OCI-LY7 (cell line): ENCODE measurements at regions not wholly inside any gene's neighbourhood (a gene's known extent, or its start where the extent isn't known, plus 50 kb on each side); places are given as distances from the start of the nearest gene placed in this dataset.

Source experiments
- BruUV-seq: library from RNA; stranded (reverse); fragments of 400-500 nt; replicated peaks from 2 replicates; lab custom pipeline; 2021; lab: Mats Ljungman, UMichigan
- CTCF ChIA-PET: fragments of 300-600 bp; sonication (Branson Sonifier 250); formaldehyde crosslinking; loops from one replicate; lab custom pipeline; 2022; ENCODE audit warnings: antibody characterized with exemption; ENCODE audit not compliant: unreplicated experiment; lab: Charles Lee
- POLR2A ChIA-PET: fragments of 300-600 bp; sonication (Branson Sonifier 250); formaldehyde crosslinking; loops from one replicate; lab custom pipeline; 2022; ENCODE audit warnings: antibody characterized with exemption; lab: Charles Lee
- DNase-seq: peaks from one replicate; pipeline ENCODE4 v3.0.0-alpha.2; 2015; ENCODE audit warnings: low spot score
- H2AFZ ChIP-seq: fragments of 200-600 bp; sonication (generic), shearing (Covaris generic); 2 replicates; pipeline ENCODE4 v1.6.1; 2014; ENCODE audit warnings: mild to moderate bottlenecking, antibody characterized with exemption, low read length, moderate library complexity
- H3K27ac ChIP-seq: fragments of 200-600 bp; sonication (generic); 2 replicates; pipeline ENCODE4 v1.5.1; 2014; ENCODE audit warnings: mixed run types, low read depth, mild to moderate bottlenecking, moderate library complexity, low read length, inconsistent platforms; ENCODE audit not compliant: poor library complexity, severe bottlenecking
- H3K36me3 ChIP-seq: fragments of 200-600 bp; sonication (generic); 2 replicates; pipeline ENCODE4 v1.6.1; 2014; ENCODE audit warnings: mild to moderate bottlenecking, antibody characterized with exemption, low read length, moderate library complexity, mixed read lengths; ENCODE audit not compliant: insufficient read depth
- H3K4me1 ChIP-seq: fragments of 200-600 bp; sonication (generic); 2 replicates; pipeline ENCODE4 v1.5.1; 2014; ENCODE audit warnings: mild to moderate bottlenecking, low read length; ENCODE audit not compliant: insufficient read depth, poor library complexity, severe bottlenecking
- H3K4me2 ChIP-seq: fragments of 200-600 bp; sonication (generic); 2 replicates; pipeline ENCODE4 v1.6.1; 2014; ENCODE audit warnings: mild to moderate bottlenecking, low read length
- H3K4me3 ChIP-seq: fragments of 200-600 bp; sonication (generic); 2 replicates; pipeline ENCODE4 v1.5.1; 2014; ENCODE audit warnings: mild to moderate bottlenecking, low read depth, low read length; ENCODE audit not compliant: poor library complexity, severe bottlenecking
- H3K79me2 ChIP-seq: fragments of 200-600 bp; sonication (generic); 2 replicates; pipeline ENCODE4 v1.6.1; 2016; ENCODE audit warnings: low read depth, mild to moderate bottlenecking, low read length, moderate library complexity, mixed read lengths; ENCODE audit not compliant: insufficient read depth
- H3K9me2 ChIP-seq: fragments of 200-600 bp; sonication (generic); 2 replicates; pipeline ENCODE4 v1.6.1; 2016; ENCODE audit warnings: mild to moderate bottlenecking, low read length, mixed read lengths; ENCODE audit not compliant: insufficient read depth
- H3K9me3 ChIP-seq: fragments of 200-600 bp; sonication (generic); 2 replicates; pipeline ENCODE4 v1.6.1; 2014; ENCODE audit warnings: mild to moderate bottlenecking, mixed run types, low read length, mixed read lengths
- H4K20me1 ChIP-seq: fragments of 200-600 bp; sonication (generic); 2 replicates; pipeline ENCODE4 v1.6.1; 2014; ENCODE audit warnings: mild to moderate bottlenecking, antibody characterized with exemption, low read length, moderate library complexity, mixed read lengths; ENCODE audit not compliant: insufficient read depth
- CTCF ChIP-seq: fragments of 200-600 bp; sonication (generic); conservative IDR thresholded peaks from 2 replicates; pipeline ENCODE4 v1.5.1; 2014; ENCODE audit warnings: mild to moderate bottlenecking, antibody characterized with exemption, low read length, moderate library complexity, mixed read lengths
- EZH2phosphoT487 ChIP-seq: fragments of 200-600 bp; sonication (generic); IDR thresholded peaks from 2 replicates; pipeline ENCODE4 v1.6.1; 2018; ENCODE audit warnings: low read depth, borderline replicate concordance, mild to moderate bottlenecking, mixed run types, antibody characterized with exemption, low read length, moderate library complexity, mixed read lengths
- intact Hi-C: fragments of 100-400 bp; cut with micrococcal nuclease; formaldehyde crosslinking; loops from one replicate; pipeline ENCODE4 v1.10.0; 2022; ENCODE audit not compliant: unreplicated experiment

GRCh38 chr2:205914213-205915129 is 171.5 kb downstream of the INO80D start:
- CTCF ChIA-PET, result no interaction called here
- no peak for TF ChIP-seq EZH2phosphoT487
- no peak for TF ChIP-seq CTCF

GRCh38 chr2:205913668-205914067 is 172.3 kb downstream of the INO80D start:
- Histone ChIP-seq H3K4me1 (no peaks in the 10 kb centered on the region), H3K4me3 (no peak overlapping the region), H3K27ac (no peak overlapping the region), H3K4me2 (no peak overlapping the region), H3K79me2 (no peaks in the 10 kb centered on the region), H4K20me1 (no peaks in the 10 kb centered on the region), H2AFZ (no peak overlapping the region), H3K36me3 (no peaks in the 10 kb centered on the region), H3K9me2 (no peaks in the 10 kb centered on the region; the same call in 1 of the 2 replicates), H3K9me3 (no peaks in the 10 kb centered on the region)
- intact Hi-C loops, result no loop called here
- CTCF ChIA-PET, result no interaction called here
- POLR2A ChIA-PET, result no interaction called here
- TF ChIP-seq CTCF (no peak), EZH2phosphoT487 (no peak)
- BruUV-seq, result no TSS peak
- DNase-seq, result no peak

More at GRCh38 chr2:205914213-205915129, 171.5 kb downstream of the INO80D start:
- no peaks in the 10 kb centered on the region for H3K9me3 ChIP-seq
- H3K4me1 ChIP-seq, result no peaks in the 10 kb centered on the region
- no TSS peak for BruUV-seq
- no peak overlapping the region for H3K4me2 ChIP-seq
- POLR2A ChIA-PET, result interaction anchor here (0.5 kb wide), 1 partner anchor 1373 kb away, joined by 3 read pairs; no protein-coding TSS in a partner anchor
- no peak overlapping the region for H3K27ac ChIP-seq
- intact Hi-C loops, result no loop called here
- no peaks in the 10 kb centered on the region for H3K36me3 ChIP-seq
- no peak overlapping the region for H3K4me3 ChIP-seq
- H4K20me1 ChIP-seq, result no peaks in the 10 kb centered on the region
- H3K79me2 ChIP-seq, result no peaks in the 10 kb centered on the region
- no peak overlapping the region for H2AFZ ChIP-seq
- H3K9me2 ChIP-seq, result no peaks in the 10 kb centered on the region; the same call in 1 of the 2 replicates
- no peak for DNase-seq

GRCh38 chr2:205911306-205911705 is 174.7 kb downstream of the INO80D start:
- Histone ChIP-seq H3K9me3 (no peaks in the 10 kb centered on the region), H3K27ac (no peak overlapping the region), H4K20me1 (no peaks in the 10 kb centered on the region), H3K36me3 (no peaks in the 10 kb centered on the region), H3K4me3 (no peak overlapping the region), H2AFZ (no peak overlapping the region), H3K4me2 (no peak overlapping the region), H3K4me1 (no peaks in the 10 kb centered on the region), H3K9me2 (no peaks in the 10 kb centered on the region; the same call in 1 of the 2 replicates), H3K79me2 (no peaks in the 10 kb centered on the region)
- ChIA-PET CTCF (no interaction called here), POLR2A (no interaction called here)
- TF ChIP-seq EZH2phosphoT487, result no peak
- TF ChIP-seq CTCF, result no peak
- no peak for DNase-seq
- BruUV-seq, result no TSS peak
- intact Hi-C loops, result no loop called here
